ENCODE measurements at regions not wholly inside any gene's neighbourhood (a gene's known extent, or its start where the extent isn't known, plus 50 kb on each side); places are given as distances from the start of the nearest gene placed in this dataset.

- no peaks in the 10 kb centered on the region for H3K27me3 Mint-ChIP-seq (ENCODE audit: low read depth)
- TF ChIP-seq, protein P1, sequence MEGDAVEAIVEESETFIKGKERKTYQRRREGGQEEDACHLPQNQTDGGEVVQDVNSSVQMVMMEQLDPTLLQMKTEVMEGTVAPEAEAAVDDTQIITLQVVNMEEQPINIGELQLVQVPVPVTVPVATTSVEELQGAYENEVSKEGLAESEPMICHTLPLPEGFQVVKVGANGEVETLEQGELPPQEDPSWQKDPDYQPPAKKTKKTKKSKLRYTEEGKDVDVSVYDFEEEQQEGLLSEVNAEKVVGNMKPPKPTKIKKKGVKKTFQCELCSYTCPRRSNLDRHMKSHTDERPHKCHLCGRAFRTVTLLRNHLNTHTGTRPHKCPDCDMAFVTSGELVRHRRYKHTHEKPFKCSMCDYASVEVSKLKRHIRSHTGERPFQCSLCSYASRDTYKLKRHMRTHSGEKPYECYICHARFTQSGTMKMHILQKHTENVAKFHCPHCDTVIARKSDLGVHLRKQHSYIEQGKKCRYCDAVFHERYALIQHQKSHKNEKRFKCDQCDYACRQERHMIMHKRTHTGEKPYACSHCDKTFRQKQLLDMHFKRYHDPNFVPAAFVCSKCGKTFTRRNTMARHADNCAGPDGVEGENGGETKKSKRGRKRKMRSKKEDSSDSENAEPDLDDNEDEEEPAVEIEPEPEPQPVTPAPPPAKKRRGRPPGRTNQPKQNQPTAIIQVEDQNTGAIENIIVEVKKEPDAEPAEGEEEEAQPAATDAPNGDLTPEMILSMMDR (conservative IDR thresholded peaks at IDR 0.05) = no peak
- DNase-seq (ENCODE audit: low read depth, low spot score) = no peak
- H3K9me3 Mint-ChIP-seq = peaks cover 4% of the 10 kb centered on the region
- H3K4me3 Mint-ChIP-seq = no peak overlapping the region
- no peaks in the 10 kb centered on the region for H3K36me3 Mint-ChIP-seq (ENCODE audit: low read depth)
- no peaks in the 10 kb centered on the region for H3K4me1 Mint-ChIP-seq
- no peak overlapping the region for H3K27ac Mint-ChIP-seq (ENCODE audit: unreplicated experiment)
These were observed 99.0 kb downstream of the ADRA2A start for GRCh38 chr10:111175787-111176186.

- no peak overlapping the region for H3K4me3 Mint-ChIP-seq
These were observed 100.5 kb downstream of the ADRA2A start for GRCh38 chr10:111177379-111177778.

GRCh38 chr10:111179514-111179913 lies 102.7 kb downstream of the ADRA2A start:
- Mint-ChIP-seq H3K36me3 (ENCODE audit: low read depth) (no peaks in the 10 kb centered on the region), H3K4me3 (no peak overlapping the region), H3K9me3 (peaks cover 3% of the 10 kb centered on the region), H3K27me3 (ENCODE audit: low read depth) (no peaks in the 10 kb centered on the region), H3K4me1 (no peaks in the 10 kb centered on the region), H3K27ac (ENCODE audit: unreplicated experiment) (no peak overlapping the region)
- no peak for DNase-seq (ENCODE audit: low read depth, low spot score)
- TF ChIP-seq, protein P1 (conservative IDR thresholded peaks at IDR 0.05) = no peak

More at GRCh38 chr10:111177379-111177778, 100.5 kb downstream of the ADRA2A start:
- TF ChIP-seq, protein P1 (conservative IDR thresholded peaks at IDR 0.05) = no peak
- no peak overlapping the region for H3K27ac Mint-ChIP-seq (ENCODE audit: unreplicated experiment)
- no peaks in the 10 kb centered on the region for H3K36me3 Mint-ChIP-seq (ENCODE audit: low read depth)
- H3K9me3 Mint-ChIP-seq = no peaks in the 10 kb centered on the region
- no peaks in the 10 kb centered on the region for H3K4me1 Mint-ChIP-seq
- no peaks in the 10 kb centered on the region for H3K27me3 Mint-ChIP-seq (ENCODE audit: low read depth)
- no peak for DNase-seq (ENCODE audit: low read depth, low spot score)

- H3K27me3 Mint-ChIP-seq (ENCODE audit: low read depth) = peaks cover 29% of the 10 kb centered on the region
- no peaks in the 10 kb centered on the region for H3K36me3 Mint-ChIP-seq (ENCODE audit: low read depth)
- no peaks in the 10 kb centered on the region for H3K4me1 Mint-ChIP-seq
- DNase-seq (ENCODE audit: low read depth, low spot score) = no peak
- no peak overlapping the region for H3K27ac Mint-ChIP-seq (ENCODE audit: unreplicated experiment)
- TF ChIP-seq, protein P1 (conservative IDR thresholded peaks at IDR 0.05) = no peak
- peaks cover 6% of the 10 kb centered on the region for H3K9me3 Mint-ChIP-seq
- H3K4me3 Mint-ChIP-seq = no peak overlapping the region
These were observed 109.5 kb downstream of the ADRA2A start for GRCh38 chr10:111186358-111186757.

GRCh38 chr10:111187096-111187495 lies 110.3 kb downstream of the ADRA2A start:
- no peak for DNase-seq (ENCODE audit: low read depth, low spot score)
- Mint-ChIP-seq H3K4me3 (no peak overlapping the region), H3K27me3 (ENCODE audit: low read depth) (peaks cover 34% of the 10 kb centered on the region), H3K36me3 (ENCODE audit: low read depth) (no peaks in the 10 kb centered on the region), H3K9me3 (peaks cover 6% of the 10 kb centered on the region), H3K4me1 (no peaks in the 10 kb centered on the region), H3K27ac (ENCODE audit: unreplicated experiment) (no peak overlapping the region)
- TF ChIP-seq, protein P1 (conservative IDR thresholded peaks at IDR 0.05) = no peak

DNA sequence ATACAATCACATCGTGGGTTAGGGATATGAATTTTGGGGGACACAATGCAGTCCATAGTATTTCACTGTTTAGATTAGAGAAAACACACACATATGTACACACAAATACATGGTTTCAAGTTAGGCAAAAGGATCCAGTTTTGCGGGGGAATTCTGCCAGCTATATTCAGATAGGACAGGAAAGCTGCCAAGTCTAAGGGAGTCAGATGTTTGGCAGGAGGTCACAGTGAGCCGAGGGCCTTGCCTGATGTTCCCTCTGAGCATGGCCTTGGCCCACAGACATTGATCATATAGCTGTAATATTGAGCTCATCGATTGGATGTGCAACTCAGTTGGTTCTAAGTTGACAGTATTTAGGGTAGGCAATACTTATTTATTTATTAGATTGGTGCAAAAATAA lies 122.8 kb downstream of the ADRA2A start:
- H3K9me3 Mint-ChIP-seq = no peaks in the 10 kb centered on the region
- no peak for DNase-seq (ENCODE audit: low read depth, low spot score)
- TF ChIP-seq, protein P1 (conservative IDR thresholded peaks at IDR 0.05) = no peak
- H3K36me3 Mint-ChIP-seq (ENCODE audit: low read depth) = no peaks in the 10 kb centered on the region
- no peak overlapping the region for H3K27ac Mint-ChIP-seq (ENCODE audit: unreplicated experiment)
- H3K27me3 Mint-ChIP-seq (ENCODE audit: low read depth) = peaks cover 3% of the 10 kb centered on the region
- H3K4me3 Mint-ChIP-seq = no peak overlapping the region
- no peaks in the 10 kb centered on the region for H3K4me1 Mint-ChIP-seq

Measured in neural crest cell (in vitro differentiated cells).